ENCODE measurements at regions not wholly inside any gene's neighbourhood (a gene's known extent, or its start where the extent isn't known, plus 50 kb on each side); places are given as distances from the start of the nearest gene placed in this dataset.

DNA sequence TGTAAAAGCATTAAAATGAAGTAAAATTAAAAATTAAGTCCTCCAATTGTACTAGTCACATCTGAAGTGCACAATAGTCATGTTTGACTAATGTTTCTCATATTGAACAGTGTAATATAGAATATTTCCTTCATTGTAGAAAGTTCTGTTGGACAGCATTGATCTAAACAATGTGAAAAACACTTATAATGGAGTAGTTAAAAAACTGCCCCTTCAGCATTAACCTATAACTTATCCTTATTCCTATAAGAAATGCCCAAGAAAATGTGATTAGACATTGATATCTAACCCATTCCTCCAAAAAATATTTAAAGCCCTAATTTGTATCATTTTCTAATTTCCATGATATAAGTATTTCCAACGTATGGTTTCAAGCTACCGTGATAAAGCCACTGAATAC lies 210.7 kb downstream of the RASSF9 start:
- no peaks in the 10 kb centered on the region for H3K9me2 ChIP-seq (replicated peaks; ENCODE audit: insufficient read depth)
- H3K27ac ChIP-seq: no peak overlapping the region
- H3K9me3 ChIP-seq (ENCODE audit: low read depth): no peaks in the 10 kb centered on the region
- H4K20me1 ChIP-seq (ENCODE audit: insufficient read depth, poor library complexity, severe bottlenecking): no peaks in the 10 kb centered on the region
- H2AFZ ChIP-seq: no peak overlapping the region
- H3K4me2 ChIP-seq: no peak overlapping the region
- H3K79me2 ChIP-seq: no peaks in the 10 kb centered on the region
- H3K27me3 ChIP-seq: no peaks in the 10 kb centered on the region
- DNase-seq (ENCODE audit: low spot score): no peak
- TF ChIP-seq EZH2phosphoT487 (IDR thresholded peaks at IDR 0.05; ENCODE audit: low read depth, severe bottlenecking, unreplicated experiment) (no peak), EZH2 (IDR thresholded peaks at IDR 0.05; ENCODE audit: borderline replicate concordance) (no peak)
- TF ChIP-seq, protein P1, sequence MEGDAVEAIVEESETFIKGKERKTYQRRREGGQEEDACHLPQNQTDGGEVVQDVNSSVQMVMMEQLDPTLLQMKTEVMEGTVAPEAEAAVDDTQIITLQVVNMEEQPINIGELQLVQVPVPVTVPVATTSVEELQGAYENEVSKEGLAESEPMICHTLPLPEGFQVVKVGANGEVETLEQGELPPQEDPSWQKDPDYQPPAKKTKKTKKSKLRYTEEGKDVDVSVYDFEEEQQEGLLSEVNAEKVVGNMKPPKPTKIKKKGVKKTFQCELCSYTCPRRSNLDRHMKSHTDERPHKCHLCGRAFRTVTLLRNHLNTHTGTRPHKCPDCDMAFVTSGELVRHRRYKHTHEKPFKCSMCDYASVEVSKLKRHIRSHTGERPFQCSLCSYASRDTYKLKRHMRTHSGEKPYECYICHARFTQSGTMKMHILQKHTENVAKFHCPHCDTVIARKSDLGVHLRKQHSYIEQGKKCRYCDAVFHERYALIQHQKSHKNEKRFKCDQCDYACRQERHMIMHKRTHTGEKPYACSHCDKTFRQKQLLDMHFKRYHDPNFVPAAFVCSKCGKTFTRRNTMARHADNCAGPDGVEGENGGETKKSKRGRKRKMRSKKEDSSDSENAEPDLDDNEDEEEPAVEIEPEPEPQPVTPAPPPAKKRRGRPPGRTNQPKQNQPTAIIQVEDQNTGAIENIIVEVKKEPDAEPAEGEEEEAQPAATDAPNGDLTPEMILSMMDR (IDR thresholded peaks at IDR 0.05; ENCODE audit: poor library complexity): no peak
- WGBS (ENCODE audit: low lambda C conversion rate, missing lambda C conversion rate): 48% methylated on average over 2 of the region's 2 CpGs
- no peak overlapping the region for H3K4me3 ChIP-seq
- H3K4me1 ChIP-seq (ENCODE audit: insufficient read depth): no peaks in the 10 kb centered on the region
- no peaks in the 10 kb centered on the region for H3K36me3 ChIP-seq (replicated peaks; ENCODE audit: insufficient read depth, low read depth)

- no peaks in the 10 kb centered on the region for H3K36me3 ChIP-seq (replicated peaks; ENCODE audit: insufficient read depth, low read depth)
- H4K20me1 ChIP-seq (ENCODE audit: insufficient read depth, poor library complexity, severe bottlenecking): no peaks in the 10 kb centered on the region
- H3K4me1 ChIP-seq (ENCODE audit: insufficient read depth): no peaks in the 10 kb centered on the region
- H3K9me2 ChIP-seq (replicated peaks; ENCODE audit: insufficient read depth): no peaks in the 10 kb centered on the region
- no peaks in the 10 kb centered on the region for H3K9me3 ChIP-seq (ENCODE audit: low read depth)
- H3K79me2 ChIP-seq: no peaks in the 10 kb centered on the region
- H2AFZ ChIP-seq: no peak overlapping the region
- WGBS (ENCODE audit: low lambda C conversion rate, missing lambda C conversion rate): 82% methylated on average over 1 of the region's 1 CpG
- TF ChIP-seq EZH2phosphoT487 (IDR thresholded peaks at IDR 0.05; ENCODE audit: low read depth, severe bottlenecking, unreplicated experiment): no peak
- no peak for TF ChIP-seq EZH2 (IDR thresholded peaks at IDR 0.05; ENCODE audit: borderline replicate concordance)
- TF ChIP-seq, protein P1 (IDR thresholded peaks at IDR 0.05; ENCODE audit: poor library complexity): no peak
- H3K27ac ChIP-seq: no peak overlapping the region
- no peak overlapping the region for H3K4me3 ChIP-seq
- DNase-seq (ENCODE audit: low spot score): no peak
- H3K27me3 ChIP-seq: no peaks in the 10 kb centered on the region
- no peak overlapping the region for H3K4me2 ChIP-seq
These were observed 210.0 kb downstream of the RASSF9 start for GRCh38 chr12:85626001-85626783.

GRCh38 chr12:85626784-85627171 lies 209.4 kb downstream of the RASSF9 start:
- H4K20me1 ChIP-seq (ENCODE audit: insufficient read depth, poor library complexity, severe bottlenecking): no peaks in the 10 kb centered on the region
- H3K9me2 ChIP-seq (replicated peaks; ENCODE audit: insufficient read depth): no peaks in the 10 kb centered on the region
- DNase-seq (ENCODE audit: low spot score): no peak
- 88% methylated on average over 1 of the region's 1 CpG for WGBS (ENCODE audit: low lambda C conversion rate, missing lambda C conversion rate)
- H2AFZ ChIP-seq: no peak overlapping the region
- no peak overlapping the region for H3K27ac ChIP-seq
- no peaks in the 10 kb centered on the region for H3K36me3 ChIP-seq (replicated peaks; ENCODE audit: insufficient read depth, low read depth)
- H3K79me2 ChIP-seq: no peaks in the 10 kb centered on the region
- H3K4me1 ChIP-seq (ENCODE audit: insufficient read depth): no peaks in the 10 kb centered on the region
- TF ChIP-seq, protein P1 (IDR thresholded peaks at IDR 0.05; ENCODE audit: poor library complexity): no peak
- TF ChIP-seq EZH2phosphoT487 (IDR thresholded peaks at IDR 0.05; ENCODE audit: low read depth, severe bottlenecking, unreplicated experiment) (no peak), EZH2 (IDR thresholded peaks at IDR 0.05; ENCODE audit: borderline replicate concordance) (no peak)
- no peaks in the 10 kb centered on the region for H3K27me3 ChIP-seq
- H3K4me2 ChIP-seq: no peak overlapping the region
- H3K4me3 ChIP-seq: no peak overlapping the region
- no peaks in the 10 kb centered on the region for H3K9me3 ChIP-seq (ENCODE audit: low read depth)
